GM23338 (cell line): ENCODE measurements at regions not wholly inside any gene's neighbourhood (a gene's known extent, or its start where the extent isn't known, plus 50 kb on each side); places are given as distances from the start of the nearest gene placed in this dataset.

Source experiments
- ATAC-seq: fragments of 200-7000 bp; cut with Tn5 transposase; 3 replicates; pipeline ENCODE4 v1.9.1; 2020
- DNase-seq: peaks from one replicate; pipeline ENCODE4 v3.0.0-alpha.2; 2015; ENCODE audit warnings: low spot score
- H2AFZ ChIP-seq: fragments of 200-600 bp; sonication (generic); 2 replicates; pipeline ENCODE4 v1.8.0; 2016; ENCODE audit warnings: antibody characterized with exemption, mild to moderate bottlenecking, moderate library complexity
- H3F3A ChIP-seq: fragments of 200-600 bp; sonication (generic); replicated peaks from 2 replicates; pipeline ENCODE4 v1.8.0; 2017; ENCODE audit warnings: antibody characterized with exemption, mixed run types, low read depth
- H3K27ac ChIP-seq: fragments of 200-600 bp; sonication (generic); 2 replicates; pipeline ENCODE4 v1.6.1; 2016; ENCODE audit warnings: low read depth
- H3K27me3 ChIP-seq: fragments of 200-600 bp; sonication (generic); 2 replicates; pipeline ENCODE4 v1.8.0; 2016; ENCODE audit warnings: mild to moderate bottlenecking, mixed run types, moderate library complexity; ENCODE audit not compliant: insufficient read depth
- H3K36me3 ChIP-seq: fragments of 200-600 bp; sonication (generic); 2 replicates; pipeline ENCODE4 v1.8.0; 2016; ENCODE audit warnings: mild to moderate bottlenecking; ENCODE audit not compliant: insufficient read depth
- H3K4me1 ChIP-seq: fragments of 200-600 bp; sonication (generic); 2 replicates; pipeline ENCODE4 v1.8.0; 2016; ENCODE audit warnings: mild to moderate bottlenecking, moderate library complexity; ENCODE audit not compliant: insufficient read depth
- H3K4me2 ChIP-seq: fragments of 200-600 bp; sonication (generic); 2 replicates; pipeline ENCODE4 v1.7.1; 2017; ENCODE audit warnings: mixed run types
- H3K4me3 ChIP-seq: fragments of 200-600 bp; sonication (generic); 2 replicates; pipeline ENCODE4 v1.6.1; 2016; ENCODE audit warnings: mixed run types
- H3K79me2 ChIP-seq: fragments of 200-600 bp; sonication (generic); replicated peaks from 2 replicates; pipeline ENCODE4 v1.8.0; 2017; ENCODE audit warnings: mild to moderate bottlenecking; ENCODE audit not compliant: insufficient read depth
- H3K9me2 ChIP-seq: fragments of 200-600 bp; sonication (generic); 2 replicates; pipeline ENCODE4 v1.8.0; 2017; ENCODE audit not compliant: insufficient read depth
- H4K20me1 ChIP-seq: fragments of 200-600 bp; sonication (generic); replicated peaks from 2 replicates; pipeline ENCODE4 v1.8.0; 2017; ENCODE audit warnings: mild to moderate bottlenecking; ENCODE audit not compliant: insufficient read depth
- H3K27ac Mint-ChIP-seq: 2 replicates; pipeline ENCODE4 v1.8.0; 2020; ENCODE audit warnings: inconsistent platforms, mild to moderate bottlenecking, moderate library complexity, mixed read lengths
- H3K27me3 Mint-ChIP-seq: 3 replicates; pipeline ENCODE4 v1.8.0; 2022; ENCODE audit warnings: low read depth, mild to moderate bottlenecking, moderate library complexity, mixed read lengths, inconsistent platforms; ENCODE audit not compliant: insufficient read depth, poor library complexity
- H3K36me3 Mint-ChIP-seq: 3 replicates; pipeline ENCODE4 v1.8.0; 2021; ENCODE audit warnings: low read depth, mild to moderate bottlenecking, inconsistent platforms, moderate library complexity, mixed read lengths
- H3K4me1 Mint-ChIP-seq: 3 replicates; pipeline ENCODE4 v1.8.0; 2020; ENCODE audit warnings: mild to moderate bottlenecking, inconsistent platforms, mixed read lengths
- H3K4me3 Mint-ChIP-seq: 3 replicates; pipeline ENCODE4 v1.8.0; 2021; ENCODE audit warnings: moderate library complexity, mild to moderate bottlenecking, inconsistent platforms, mixed read lengths
- H3K9me3 Mint-ChIP-seq: 3 replicates; pipeline ENCODE4 v1.8.0; 2020; ENCODE audit warnings: moderate library complexity, mild to moderate bottlenecking, inconsistent platforms, mixed read lengths
- CREB1 ChIP-seq: fragments of 250-450 bp; sonication (Bioruptor Pico); IDR thresholded peaks from 2 replicates; pipeline ENCODE4 v1.5.0; 2020; ENCODE audit warnings: low read depth, mild to moderate bottlenecking, moderate library complexity
- ETS1 ChIP-seq: IDR thresholded peaks from 2 replicates; pipeline ENCODE4 v1.6.1; 2016; ENCODE audit warnings: antibody characterized with exemption
- EZH2 ChIP-seq: fragments of 200-600 bp; sonication (generic); IDR thresholded peaks from one replicate; pipeline ENCODE4 v1.8.0; 2017; ENCODE audit warnings: antibody characterized with exemption, mild to moderate bottlenecking, low read depth; ENCODE audit not compliant: unreplicated experiment
- EZH2phosphoT487 ChIP-seq: fragments of 200-600 bp; sonication (generic); IDR thresholded peaks from one replicate; pipeline ENCODE4 v1.8.1; 2018; ENCODE audit warnings: antibody characterized with exemption; ENCODE audit not compliant: unreplicated experiment
- JUNB ChIP-seq: IDR thresholded peaks from one replicate; pipeline ENCODE4 v1.6.1; 2016; ENCODE audit warnings: antibody characterized with exemption; ENCODE audit not compliant: unreplicated experiment
- NANOG ChIP-seq: IDR thresholded peaks from 2 replicates; pipeline ENCODE4 v1.6.1; 2016; ENCODE audit warnings: antibody characterized with exemption, borderline replicate concordance
- POLR2AphosphoS5 ChIP-seq: IDR thresholded peaks from 2 replicates; pipeline ENCODE4 v1.6.1; 2016; ENCODE audit warnings: antibody characterized with exemption, low read depth
- REST ChIP-seq: IDR thresholded peaks from one replicate; pipeline ENCODE4 v1.6.1; 2018; ENCODE audit warnings: antibody characterized with exemption; ENCODE audit not compliant: unreplicated experiment
- STAT1 ChIP-seq: IDR thresholded peaks from one replicate; pipeline ENCODE4 v1.6.1; 2016; ENCODE audit warnings: antibody characterized with exemption; ENCODE audit not compliant: unreplicated experiment
- ZNF114 ChIP-seq: fragments of 250-450 bp; sonication (Bioruptor Pico); IDR thresholded peaks from 2 replicates; pipeline ENCODE4 v1.5.0; 2020; ENCODE audit warnings: mild to moderate bottlenecking, moderate library complexity
- ZNF331 ChIP-seq: fragments of 250-450 bp; sonication (Bioruptor Pico); IDR thresholded peaks from 2 replicates; pipeline ENCODE4 v1.5.0; 2020; ENCODE audit warnings: low read depth, mild to moderate bottlenecking, moderate library complexity

- no peak for TF ChIP-seq REST
- TF ChIP-seq JUNB = no peak
- TF ChIP-seq CREB1 (CRISPR knock-in tag) = no peak
- no peak for TF ChIP-seq NANOG
- TF ChIP-seq ZNF114 (CRISPR knock-in tag) = no peak
- TF ChIP-seq POLR2AphosphoS5 = no peak
- no peak for TF ChIP-seq STAT1
- no peak for TF ChIP-seq ZNF331 (CRISPR knock-in tag)
- TF ChIP-seq EZH2 = no peak
Observed at GRCh38 chr7:25399000-25399750, 170.9 kb upstream of the NPVF start (continued).

- Histone ChIP-seq H3K9me2 (no peaks in the 10 kb centered on the region), H3K27ac (no peak overlapping the region), H3K79me2 (no peaks in the 10 kb centered on the region), H3K4me1 (no peaks in the 10 kb centered on the region), H3F3A (no peaks in the 10 kb centered on the region), H3K4me3 (no peak overlapping the region), H3K4me2 (no peak overlapping the region), H3K27me3 (no peaks in the 10 kb centered on the region), H3K36me3 (no peaks in the 10 kb centered on the region), H4K20me1 (no peaks in the 10 kb centered on the region), H2AFZ (no peak overlapping the region)
- H3K9me3 Mint-ChIP-seq = no peaks in the 10 kb centered on the region
- TF ChIP-seq EZH2phosphoT487 (no peak), NANOG (no peak), STAT1 (no peak), POLR2AphosphoS5 (no peak), CREB1 (CRISPR knock-in tag) (no peak), ETS1 (no peak), REST (no peak)
- no peak for ATAC-seq
- no peak overlapping the region for H3K27ac Mint-ChIP-seq
- no peak for DNase-seq
- peaks cover 5% of the 10 kb centered on the region for H3K4me1 Mint-ChIP-seq
- H3K27me3 Mint-ChIP-seq = no peaks in the 10 kb centered on the region
- H3K4me3 Mint-ChIP-seq = no peak overlapping the region
- H3K36me3 Mint-ChIP-seq = no peaks in the 10 kb centered on the region
Observed at GRCh38 chr7:25402532-25402931, 174.2 kb upstream of the NPVF start.
